Posterior vena cava (tissue), 2 donors: ENCODE measurements at regions not wholly inside any gene's neighbourhood (a gene's known extent, or its start where the extent isn't known, plus 50 kb on each side); places are given as distances from the start of the nearest gene placed in this dataset.

ENCODE experiments used
- DNase-seq: peaks from one replicate; pipeline ENCODE4 v3.0.0-alpha.2; 2020; ENCODE audit warnings: low spot score
- intact Hi-C, 2 donors: fragments of 100-400 bp; cut with DNase I; formaldehyde crosslinking; loops; one replicate each; pipeline versions ENCODE4 v1.14.1 to v1.14.2; 2022 to 2023
- donor health status: DM: yes; HTN: yes; CAD: no.
- donor health status: DM: yes; HTN: yes; CAD: no.

- intact Hi-C loops, result no loop called here
- DNase-seq, result no peak
These were observed 2118.8 kb upstream of the WWC1 start for GRCh38 chr5:166172597-166172996.

DNA sequence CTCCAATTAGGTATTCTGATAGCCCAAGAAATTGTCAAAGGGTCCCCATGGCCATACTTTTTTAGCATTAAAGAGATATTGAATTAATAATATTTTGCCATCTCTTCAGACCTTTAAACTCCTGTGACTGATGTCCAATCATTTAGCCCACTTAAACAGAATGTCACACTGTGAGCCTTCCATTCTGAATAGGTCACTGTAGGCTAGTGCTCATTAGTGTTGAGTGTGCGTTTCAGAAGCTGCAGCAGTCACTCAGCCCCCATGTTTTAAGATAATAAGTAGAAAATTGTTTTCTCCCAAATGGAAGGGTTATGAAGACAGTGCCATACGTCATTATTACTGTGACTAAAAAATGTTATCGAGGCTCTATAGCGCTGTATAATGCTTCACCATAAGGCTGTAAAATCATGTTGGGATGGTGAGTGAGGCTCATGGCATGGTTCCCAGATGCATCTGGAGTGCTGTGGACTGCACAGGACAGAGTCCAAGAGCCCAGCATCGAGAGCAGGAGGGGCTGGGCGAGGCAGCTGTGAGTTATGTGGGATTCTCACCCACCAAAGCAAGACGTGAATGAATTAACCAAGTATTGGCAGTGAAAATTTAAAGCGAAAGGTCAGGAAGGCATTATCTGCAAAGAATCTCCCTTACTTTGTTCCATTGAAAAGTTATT is 2112.9 kb upstream of the WWC1 start:
- intact Hi-C loops, result no loop called here
- DNase-seq, result no peak

- intact Hi-C loops, result loop anchor here in 1 of 2 donors (10.0 kb wide), 1 partner anchor 1380 kb away; no protein-coding TSS in a partner anchor
- DNase-seq, result no peak
These were observed 2106.3 kb upstream of the WWC1 start for GRCh38 chr5:166185185-166185584.

GRCh38 chr5:166188501-166189325 is 2102.7 kb upstream of the WWC1 start:
- intact Hi-C loops, result loop anchor here in 1 of 2 donors (10.0 kb wide), 1 partner anchor 1384 kb away; no protein-coding TSS in a partner anchor

DNA sequence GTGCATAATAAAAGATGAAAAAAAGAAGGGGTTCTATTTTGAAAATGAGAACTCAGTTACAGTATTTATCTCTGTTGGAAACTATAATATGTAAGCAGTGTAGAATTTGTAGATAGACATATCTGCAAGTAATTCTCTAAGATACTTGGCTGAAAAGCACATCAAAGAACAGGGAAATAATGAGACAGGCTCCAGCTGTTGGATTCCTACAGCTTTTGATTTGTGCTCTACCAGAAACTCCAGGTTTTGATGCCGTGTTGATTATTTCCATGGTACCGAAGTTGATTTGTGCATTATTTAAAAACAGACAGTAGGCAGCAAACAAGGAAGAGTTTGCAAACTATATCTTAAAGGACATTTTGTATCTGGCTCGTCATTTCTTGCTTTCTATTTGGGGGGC is 2098.7 kb upstream of the WWC1 start:
- DNase-seq, result no peak
- intact Hi-C loops, result no loop called here

More at GRCh38 chr5:166188501-166189325, 2102.7 kb upstream of the WWC1 start:
- DNase-seq, result no peak

- DNase-seq, result no peak
These were observed 2095.5 kb upstream of the WWC1 start for GRCh38 chr5:166195981-166196380.

GRCh38 chr5:166200532-166200931 is 2090.9 kb upstream of the WWC1 start:
- intact Hi-C loops, result no loop called here

More at GRCh38 chr5:166195981-166196380, 2095.5 kb upstream of the WWC1 start:
- intact Hi-C loops, result no loop called here

GRCh38 chr5:166211640-166212039 is 2079.8 kb upstream of the WWC1 start:
- intact Hi-C loops, result no loop called here
- DNase-seq, result no peak

More at GRCh38 chr5:166200532-166200931, 2090.9 kb upstream of the WWC1 start:
- DNase-seq, result no peak

GRCh38 chr5:166236327-166236726 is 2055.1 kb upstream of the WWC1 start:
- intact Hi-C loops, result no loop called here
- DNase-seq, result no peak

GRCh38 chr5:166240705-166241104 is 2050.7 kb upstream of the WWC1 start:
- DNase-seq, result no peak
- intact Hi-C loops, result no loop called here

DNA sequence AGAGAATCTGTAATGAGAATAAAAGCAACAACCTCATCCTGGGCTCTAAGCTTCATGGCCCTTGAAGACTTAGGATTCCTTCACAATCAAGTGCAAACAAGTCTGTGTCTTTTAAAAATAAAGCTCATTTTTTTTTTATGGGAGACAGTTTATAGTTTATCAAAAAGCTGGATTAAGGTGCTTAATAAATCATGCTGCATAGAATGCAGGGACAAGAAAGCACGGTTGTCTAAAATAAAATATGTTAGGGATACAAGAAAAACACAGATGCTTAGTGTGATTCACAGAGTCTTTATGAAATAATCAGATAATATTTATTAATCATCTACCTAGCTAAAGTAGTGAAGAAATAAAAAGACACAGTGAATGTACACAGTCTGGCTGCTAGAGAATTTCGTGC is 2045.9 kb upstream of the WWC1 start:
- intact Hi-C loops, result no loop called here
- no peak for DNase-seq

- no peak for DNase-seq
- intact Hi-C loops, result no loop called here
These were observed 2039.7 kb upstream of the WWC1 start for GRCh38 chr5:166251786-166252185.

DNA sequence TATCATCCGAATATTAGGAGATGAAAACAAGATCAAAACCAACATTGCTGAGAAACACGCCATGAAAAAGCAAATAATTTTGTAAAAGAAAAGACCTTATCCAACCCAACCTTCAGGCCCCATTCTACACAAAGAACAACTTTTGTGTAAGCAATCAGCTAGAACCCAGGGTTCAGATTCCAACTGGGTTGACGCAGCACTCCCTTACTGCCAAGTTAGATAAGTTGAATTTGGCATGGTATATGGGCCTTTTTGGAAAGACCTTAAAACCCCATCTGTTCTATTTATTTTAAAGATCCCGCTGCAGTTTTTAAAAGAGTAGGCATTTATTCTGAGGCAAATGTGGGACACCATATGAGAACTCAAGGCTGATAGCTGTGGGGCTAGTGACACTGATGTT is 2033.8 kb upstream of the WWC1 start:
- no peak for DNase-seq
- intact Hi-C loops, result no loop called here

GRCh38 chr5:166262395-166262794 is 2029.0 kb upstream of the WWC1 start:
- intact Hi-C loops, result no loop called here
- no peak for DNase-seq

DNA sequence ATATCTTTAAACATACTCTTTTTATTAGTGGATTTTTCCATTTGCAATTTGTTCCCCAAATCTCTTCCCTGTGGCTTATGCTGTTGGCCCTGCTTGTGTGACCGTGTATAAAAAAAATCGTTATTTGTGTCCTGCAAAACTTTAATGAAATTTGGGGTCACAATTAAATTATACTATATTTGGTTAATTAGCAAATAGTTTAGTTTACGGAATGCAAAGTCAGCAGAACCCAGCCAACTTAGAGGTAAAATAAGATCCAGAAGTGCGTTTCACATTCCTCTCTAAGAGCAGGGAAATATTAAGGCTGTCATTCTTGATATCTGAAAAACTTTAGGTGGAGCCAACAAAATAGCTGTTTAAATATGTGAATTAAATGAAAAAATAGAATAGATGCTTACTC is 2023.5 kb upstream of the WWC1 start:
- DNase-seq, result no peak
- intact Hi-C loops, result no loop called here

- DNase-seq, result no peak
- intact Hi-C loops, result no loop called here
These were observed 2020.7 kb upstream of the WWC1 start for GRCh38 chr5:166270712-166271111.

DNA sequence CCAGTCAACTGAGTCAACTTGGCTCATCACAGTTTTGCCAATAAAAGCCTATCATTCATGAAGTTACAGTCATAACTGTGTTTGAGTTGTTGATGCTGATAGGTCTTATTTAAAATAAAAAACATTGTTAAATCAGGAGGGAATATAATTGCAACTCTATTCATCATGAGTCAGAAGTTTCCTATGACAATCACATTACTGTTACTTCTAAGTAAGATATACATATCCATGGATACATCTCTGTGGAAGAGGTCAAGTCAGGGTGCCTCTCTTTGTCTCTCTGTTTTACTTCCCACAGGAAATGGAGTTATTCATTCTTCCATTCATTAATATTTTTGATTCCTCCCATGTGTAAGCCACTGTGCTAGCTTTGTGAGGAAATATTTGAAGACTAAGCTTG is 2015.4 kb upstream of the WWC1 start:
- intact Hi-C loops, result no loop called here
- no peak for DNase-seq

DNA sequence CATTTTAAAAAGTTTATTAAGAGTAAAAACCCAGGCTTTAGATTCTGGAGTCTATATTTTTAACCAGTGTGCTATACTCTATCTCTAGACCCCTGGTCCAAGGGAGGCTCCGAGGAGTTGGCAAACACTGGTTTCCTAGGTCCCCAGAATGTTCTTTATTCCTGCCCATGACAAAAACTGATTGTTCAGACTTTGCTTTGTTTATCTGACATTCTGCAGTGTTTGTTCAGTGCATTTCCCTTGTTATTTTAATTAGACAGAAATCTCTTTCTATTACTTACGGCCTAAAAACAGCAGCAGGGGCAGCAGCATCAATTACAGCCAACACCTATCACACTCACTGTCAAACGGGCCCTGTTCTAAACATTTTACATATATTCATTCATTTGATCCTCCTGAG is 2011.6 kb upstream of the WWC1 start:
- no peak for DNase-seq
- intact Hi-C loops, result no loop called here

GRCh38 chr5:166281433-166281832 is 2010.0 kb upstream of the WWC1 start:
- DNase-seq, result no peak

GRCh38 chr5:166282939-166283338 is 2008.5 kb upstream of the WWC1 start:
- intact Hi-C loops, result no loop called here
- no peak for DNase-seq

More at GRCh38 chr5:166281433-166281832, 2010.0 kb upstream of the WWC1 start:
- intact Hi-C loops, result no loop called here

- intact Hi-C loops, result no loop called here
- DNase-seq, result no peak
These were observed 2006.1 kb upstream of the WWC1 start for GRCh38 chr5:166285361-166285760.
